ENCODE measurements at regions not wholly inside any gene's neighbourhood (a gene's known extent, or its start where the extent isn't known, plus 50 kb on each side); places are given as distances from the start of the nearest gene placed in this dataset.

GRCh38 chr16:26992666-26993349 lies 73.9 kb upstream of the C16orf82 start:
- DNase-seq: no peak

- DNase-seq: no peak
Measured at GRCh38 chr16:26993511-26993910, 73.2 kb upstream of the C16orf82 start.

- no peak for DNase-seq
Measured at GRCh38 chr16:26993963-26994362, 72.8 kb upstream of the C16orf82 start.

GRCh38 chr16:26995522-26995921 lies 71.2 kb upstream of the C16orf82 start:
- no peak for DNase-seq

GRCh38 chr16:27005386-27005785 lies 61.3 kb upstream of the C16orf82 start:
- DNase-seq: no peak

Data from NCI-H510A (cell line).